Kidney (tissue), 13 donors: ENCODE measurements at regions not wholly inside any gene's neighbourhood (a gene's known extent, or its start where the extent isn't known, plus 50 kb on each side); places are given as distances from the start of the nearest gene placed in this dataset.

Experiments used
- DNase-seq, 5 donors: peaks; one replicate each; pipeline ENCODE4 v3.0.0-alpha.2; 2013 to 2020
- FAIRE-seq: peaks from 2 replicates; lab custom pipeline; 2012; peaks lifted over from hg19 to GRCh38; lab: Jason Lieb, UNC
- H3K27ac ChIP-seq, 2 donors: one replicate each; pipeline ENCODE4 v1.7.0; 2013; ENCODE audit warnings: low read depth in 2 of 2, low read length in 2 of 2, inconsistent platforms in 1 of 2
- H3K27me3 ChIP-seq: one replicate; pipeline ENCODE4 v1.7.1; 2013; ENCODE audit warnings: low read length, inconsistent platforms; ENCODE audit not compliant: control insufficient read depth, insufficient read depth
- H3K36me3 ChIP-seq, 3 donors: one replicate each; pipeline versions ENCODE4 v1.7.0 to v1.7.1; 2013; ENCODE audit warnings: low read length in 3 of 3, control low read depth in 1 of 3, inconsistent platforms in 1 of 3; ENCODE audit not compliant: insufficient read depth in 3 of 3, control insufficient read depth in 2 of 3
- H3K4me1 ChIP-seq, 3 donors: one replicate each; pipeline versions ENCODE4 v1.7.0 to v1.7.1; 2013; ENCODE audit warnings: low read length in 3 of 3, inconsistent platforms in 1 of 3, low read depth in 1 of 3; ENCODE audit not compliant: control insufficient read depth in 2 of 3, insufficient read depth in 2 of 3
- H3K4me3 ChIP-seq, 3 donors: one replicate each; pipeline versions ENCODE4 v1.7.0 to v1.8.1; 2013; ENCODE audit warnings: low read length in 3 of 3, control low read depth in 1 of 3, inconsistent platforms in 1 of 3
- H3K9ac ChIP-seq, 3 donors: one replicate each; pipeline versions ENCODE4 v1.7.0 to v1.7.1; 2013; ENCODE audit warnings: low read length in 3 of 3, control low read depth in 1 of 3, inconsistent platforms in 1 of 3
- H3K9me3 ChIP-seq, 3 donors: one replicate each; pipeline versions ENCODE4 v1.7.0 to v1.7.1; 2013; ENCODE audit warnings: low read length in 3 of 3, control low read depth in 1 of 3, inconsistent platforms in 1 of 3; ENCODE audit not compliant: control insufficient read depth in 2 of 3, insufficient read depth in 1 of 3
- intact Hi-C: fragments of 100-400 bp; cut with DNase I; formaldehyde crosslinking; loops from one replicate; pipeline ENCODE4 v1.11.1; 2022
- TF ChIP-seq, protein P1 (sequence below): IDR thresholded peaks from 3 replicates; pipeline ENCODE4 v1.5.1; 2012; ENCODE audit warnings: mild to moderate bottlenecking, moderate library complexity, borderline replicate concordance; ENCODE audit not compliant: insufficient read depth; ENCODE audit errors: extremely low read depth
- donor health status: control.
- donor health status: control.
- donor health status: control.
- donor health status: control.
- donor health status: control.
- donor health status: DM: yes; HTN: yes; CAD: no.
- donor health status: Normal renal cell carcinoma (clear cell type).

DNA sequence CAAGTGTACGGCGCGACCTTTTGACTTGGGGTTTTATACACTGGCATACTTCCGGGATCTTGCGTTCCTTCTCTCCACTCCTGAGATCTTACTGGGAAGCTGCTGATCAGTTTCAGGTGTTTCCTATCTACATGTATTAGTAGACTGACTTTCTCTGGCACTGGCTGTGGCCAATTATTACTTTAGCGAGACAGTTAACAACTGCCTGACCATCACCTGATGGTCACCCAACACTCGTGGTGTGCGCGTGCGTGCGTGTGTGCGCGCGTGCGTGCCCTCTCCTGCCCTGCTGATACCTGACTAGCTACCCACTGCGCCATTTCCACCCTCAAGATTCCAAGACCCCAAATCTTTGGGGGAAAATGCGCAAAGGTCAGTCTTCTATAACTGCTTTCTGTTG, 249.9 kb downstream of the AEBP2 start:
- Histone ChIP-seq H3K4me1 (no peaks in the 10 kb centered on the region), H3K9me3 (no peaks in the 10 kb centered on the region), H3K9ac (no peak overlapping the region), H3K27ac (no peak overlapping the region), H3K36me3 (no peaks in the 10 kb centered on the region), H3K27me3 (no peaks in the 10 kb centered on the region), H3K4me3 (no peak overlapping the region)
- DNase-seq (no peak), FAIRE-seq (no peak)
- intact Hi-C loops: no loop called here
- TF ChIP-seq, protein P1, sequence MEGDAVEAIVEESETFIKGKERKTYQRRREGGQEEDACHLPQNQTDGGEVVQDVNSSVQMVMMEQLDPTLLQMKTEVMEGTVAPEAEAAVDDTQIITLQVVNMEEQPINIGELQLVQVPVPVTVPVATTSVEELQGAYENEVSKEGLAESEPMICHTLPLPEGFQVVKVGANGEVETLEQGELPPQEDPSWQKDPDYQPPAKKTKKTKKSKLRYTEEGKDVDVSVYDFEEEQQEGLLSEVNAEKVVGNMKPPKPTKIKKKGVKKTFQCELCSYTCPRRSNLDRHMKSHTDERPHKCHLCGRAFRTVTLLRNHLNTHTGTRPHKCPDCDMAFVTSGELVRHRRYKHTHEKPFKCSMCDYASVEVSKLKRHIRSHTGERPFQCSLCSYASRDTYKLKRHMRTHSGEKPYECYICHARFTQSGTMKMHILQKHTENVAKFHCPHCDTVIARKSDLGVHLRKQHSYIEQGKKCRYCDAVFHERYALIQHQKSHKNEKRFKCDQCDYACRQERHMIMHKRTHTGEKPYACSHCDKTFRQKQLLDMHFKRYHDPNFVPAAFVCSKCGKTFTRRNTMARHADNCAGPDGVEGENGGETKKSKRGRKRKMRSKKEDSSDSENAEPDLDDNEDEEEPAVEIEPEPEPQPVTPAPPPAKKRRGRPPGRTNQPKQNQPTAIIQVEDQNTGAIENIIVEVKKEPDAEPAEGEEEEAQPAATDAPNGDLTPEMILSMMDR: no peak

GRCh38 chr12:19689801-19690472, 250.6 kb downstream of the AEBP2 start:
- Histone ChIP-seq H3K9me3 (no peaks in the 10 kb centered on the region), H3K36me3 (no peaks in the 10 kb centered on the region), H3K9ac (no peak overlapping the region), H3K4me3 (no peak overlapping the region), H3K27me3 (no peaks in the 10 kb centered on the region), H3K27ac (no peak overlapping the region), H3K4me1 (no peaks in the 10 kb centered on the region)
- no peak for FAIRE-seq
- DNase-seq: peak in 2 of 5 donors; percentile 5 to 42
- intact Hi-C loops: no loop called here
- TF ChIP-seq, protein P1: no peak

DNA sequence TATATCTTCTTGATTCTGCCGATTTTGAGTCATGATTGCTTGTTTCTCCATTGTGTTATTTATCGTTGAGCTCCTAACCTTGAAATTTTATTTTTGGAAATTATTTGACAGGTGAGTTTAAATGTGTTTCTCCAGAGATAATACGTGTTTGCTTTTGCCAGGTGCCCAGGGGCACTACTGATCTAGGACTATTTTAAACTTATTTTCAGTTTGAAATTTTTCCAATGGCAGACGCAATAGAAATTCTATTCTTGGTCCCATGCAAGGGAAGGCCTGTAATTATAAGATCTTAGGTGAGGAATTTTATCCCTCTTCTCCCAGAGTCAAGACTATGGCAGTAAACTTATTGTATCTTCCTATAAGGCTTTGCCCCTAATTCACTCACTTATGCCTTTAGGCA, 252.8 kb downstream of the AEBP2 start:
- no peak overlapping the region for H3K27ac ChIP-seq
- DNase-seq: no peak
- no peaks in the 10 kb centered on the region for H3K9me3 ChIP-seq
- TF ChIP-seq, protein P1: no peak
- H3K4me3 ChIP-seq: no peak overlapping the region
- no peak overlapping the region for H3K9ac ChIP-seq
- intact Hi-C loops: no loop called here
- no peaks in the 10 kb centered on the region for H3K27me3 ChIP-seq
- H3K4me1 ChIP-seq: no peaks in the 10 kb centered on the region
- no peak for FAIRE-seq
- no peaks in the 10 kb centered on the region for H3K36me3 ChIP-seq

DNA sequence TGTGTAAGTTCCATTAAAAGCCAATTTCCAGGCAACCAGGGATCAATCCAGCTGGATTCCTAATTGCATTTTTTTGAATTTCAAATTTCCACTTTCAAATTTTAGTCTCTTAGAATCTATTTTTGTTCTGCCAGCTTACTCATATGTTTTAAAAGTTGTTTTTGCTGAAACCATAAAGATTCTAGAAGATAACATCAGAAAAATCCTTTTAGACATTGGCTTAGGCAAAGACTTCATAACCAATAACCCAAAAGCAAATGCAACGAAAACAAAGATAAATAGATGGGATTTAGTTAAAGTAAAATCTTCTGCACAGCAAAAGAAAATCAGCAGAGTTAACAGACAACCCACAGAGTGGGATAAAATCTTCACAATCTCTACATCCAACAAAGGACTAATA, 253.3 kb downstream of the AEBP2 start:
- no peak for FAIRE-seq
- H3K27ac ChIP-seq: no peak overlapping the region
- no peaks in the 10 kb centered on the region for H3K36me3 ChIP-seq
- no peak for DNase-seq
- H3K27me3 ChIP-seq: no peaks in the 10 kb centered on the region
- no peak overlapping the region for H3K9ac ChIP-seq
- H3K4me3 ChIP-seq: no peak overlapping the region
- no peaks in the 10 kb centered on the region for H3K4me1 ChIP-seq
- H3K9me3 ChIP-seq: no peaks in the 10 kb centered on the region
- TF ChIP-seq, protein P1: no peak
- intact Hi-C loops: no loop called here
